Peyer's patch (tissue), 4 donors: ENCODE measurements at regions not wholly inside any gene's neighbourhood (a gene's known extent, or its start where the extent isn't known, plus 50 kb on each side); places are given as distances from the start of the nearest gene placed in this dataset.

Source experiments
- POLR2A ChIP-seq, 2 donors: fragments of 450-650 bp; IDR thresholded peaks; one replicate each; pipeline ENCODE4 v1.5.1; 2017; ENCODE audit warnings: antibody characterized with exemption in 2 of 2, mild to moderate bottlenecking in 2 of 2, moderate library complexity in 2 of 2
- TF ChIP-seq, protein P1 (sequence below), 6 experiments: fragments of 450-650 bp in 4 of 6; fragments of 200-600 bp in 2 of 6; sonication (generic) in 1 of 6; IDR thresholded peaks; one replicate each; pipeline ENCODE4 v1.5.1; 2017 to 2019; ENCODE audit warnings: antibody characterized with exemption in 6 of 6, mild to moderate bottlenecking in 3 of 6, moderate library complexity in 1 of 6

DNA sequence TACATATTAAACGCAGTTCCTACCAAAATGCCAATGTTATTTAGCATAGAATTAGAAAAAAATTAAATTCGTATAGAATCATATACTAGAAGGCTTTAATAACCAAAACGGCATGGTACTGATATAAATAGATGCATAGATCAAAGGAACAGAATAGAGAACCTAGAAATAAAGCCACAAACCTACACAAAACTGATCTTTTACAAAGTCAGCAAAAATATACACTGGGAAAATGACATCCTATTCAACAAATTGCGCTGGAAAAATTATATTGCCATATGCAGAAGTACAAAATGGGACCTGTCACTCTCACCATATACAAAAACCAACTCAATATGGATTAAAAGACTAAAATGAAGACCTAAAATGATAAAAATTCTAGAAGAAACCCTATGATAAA lies 1882.6 kb downstream of the TP53TG3F start:
- TF ChIP-seq, protein P1, sequence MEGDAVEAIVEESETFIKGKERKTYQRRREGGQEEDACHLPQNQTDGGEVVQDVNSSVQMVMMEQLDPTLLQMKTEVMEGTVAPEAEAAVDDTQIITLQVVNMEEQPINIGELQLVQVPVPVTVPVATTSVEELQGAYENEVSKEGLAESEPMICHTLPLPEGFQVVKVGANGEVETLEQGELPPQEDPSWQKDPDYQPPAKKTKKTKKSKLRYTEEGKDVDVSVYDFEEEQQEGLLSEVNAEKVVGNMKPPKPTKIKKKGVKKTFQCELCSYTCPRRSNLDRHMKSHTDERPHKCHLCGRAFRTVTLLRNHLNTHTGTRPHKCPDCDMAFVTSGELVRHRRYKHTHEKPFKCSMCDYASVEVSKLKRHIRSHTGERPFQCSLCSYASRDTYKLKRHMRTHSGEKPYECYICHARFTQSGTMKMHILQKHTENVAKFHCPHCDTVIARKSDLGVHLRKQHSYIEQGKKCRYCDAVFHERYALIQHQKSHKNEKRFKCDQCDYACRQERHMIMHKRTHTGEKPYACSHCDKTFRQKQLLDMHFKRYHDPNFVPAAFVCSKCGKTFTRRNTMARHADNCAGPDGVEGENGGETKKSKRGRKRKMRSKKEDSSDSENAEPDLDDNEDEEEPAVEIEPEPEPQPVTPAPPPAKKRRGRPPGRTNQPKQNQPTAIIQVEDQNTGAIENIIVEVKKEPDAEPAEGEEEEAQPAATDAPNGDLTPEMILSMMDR (IDR thresholded peaks at IDR 0.05) = no peak
- TF ChIP-seq POLR2A (IDR thresholded peaks at IDR 0.05) = no peak
